ENCODE measurements at regions not wholly inside any gene's neighbourhood (a gene's known extent, or its start where the extent isn't known, plus 50 kb on each side); places are given as distances from the start of the nearest gene placed in this dataset.

DNA sequence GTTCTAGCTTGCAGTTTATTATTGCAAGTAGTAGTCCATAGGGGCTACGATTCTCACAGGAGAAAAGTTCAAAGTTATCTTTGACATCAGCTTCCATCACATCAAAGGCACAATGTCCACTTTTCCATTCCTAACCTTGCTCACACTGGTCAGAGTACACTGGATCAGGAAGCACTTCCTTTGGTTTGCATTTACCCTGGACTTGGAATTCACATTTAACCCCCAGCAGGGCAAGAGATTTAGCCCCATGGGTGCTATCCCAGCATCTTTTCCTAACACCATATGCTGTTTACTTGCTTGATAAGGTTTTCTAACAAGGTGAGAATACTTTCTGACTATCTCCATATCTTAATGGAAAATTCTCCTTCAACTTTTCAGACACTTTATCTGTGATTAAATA lies 55.6 kb upstream of the ASTN2 start:
- no peaks in the 10 kb centered on the region for H3K27me3 ChIP-seq
- intact Hi-C loops (cut with DNase I): no loop called here
- no peak for DNase-seq (ENCODE audit: extremely low spot score in 2 of 2)
- TF ChIP-seq, protein P1, sequence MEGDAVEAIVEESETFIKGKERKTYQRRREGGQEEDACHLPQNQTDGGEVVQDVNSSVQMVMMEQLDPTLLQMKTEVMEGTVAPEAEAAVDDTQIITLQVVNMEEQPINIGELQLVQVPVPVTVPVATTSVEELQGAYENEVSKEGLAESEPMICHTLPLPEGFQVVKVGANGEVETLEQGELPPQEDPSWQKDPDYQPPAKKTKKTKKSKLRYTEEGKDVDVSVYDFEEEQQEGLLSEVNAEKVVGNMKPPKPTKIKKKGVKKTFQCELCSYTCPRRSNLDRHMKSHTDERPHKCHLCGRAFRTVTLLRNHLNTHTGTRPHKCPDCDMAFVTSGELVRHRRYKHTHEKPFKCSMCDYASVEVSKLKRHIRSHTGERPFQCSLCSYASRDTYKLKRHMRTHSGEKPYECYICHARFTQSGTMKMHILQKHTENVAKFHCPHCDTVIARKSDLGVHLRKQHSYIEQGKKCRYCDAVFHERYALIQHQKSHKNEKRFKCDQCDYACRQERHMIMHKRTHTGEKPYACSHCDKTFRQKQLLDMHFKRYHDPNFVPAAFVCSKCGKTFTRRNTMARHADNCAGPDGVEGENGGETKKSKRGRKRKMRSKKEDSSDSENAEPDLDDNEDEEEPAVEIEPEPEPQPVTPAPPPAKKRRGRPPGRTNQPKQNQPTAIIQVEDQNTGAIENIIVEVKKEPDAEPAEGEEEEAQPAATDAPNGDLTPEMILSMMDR (IDR thresholded peaks at IDR 0.05): no peak
- TF ChIP-seq POLR2AphosphoS5 (IDR thresholded peaks at IDR 0.05; ENCODE audit: insufficient read depth in 1 of 2, low read depth in 1 of 2) (no peak), POLR2A (IDR thresholded peaks at IDR 0.05) (no peak)
- H3K4me1 ChIP-seq: no peaks in the 10 kb centered on the region
- no peaks in the 10 kb centered on the region for H3K9me3 ChIP-seq
- H3K4me3 ChIP-seq: no peak overlapping the region
- no peak overlapping the region for H3K27ac ChIP-seq
- H3K36me3 ChIP-seq: no peaks in the 10 kb centered on the region

DNA sequence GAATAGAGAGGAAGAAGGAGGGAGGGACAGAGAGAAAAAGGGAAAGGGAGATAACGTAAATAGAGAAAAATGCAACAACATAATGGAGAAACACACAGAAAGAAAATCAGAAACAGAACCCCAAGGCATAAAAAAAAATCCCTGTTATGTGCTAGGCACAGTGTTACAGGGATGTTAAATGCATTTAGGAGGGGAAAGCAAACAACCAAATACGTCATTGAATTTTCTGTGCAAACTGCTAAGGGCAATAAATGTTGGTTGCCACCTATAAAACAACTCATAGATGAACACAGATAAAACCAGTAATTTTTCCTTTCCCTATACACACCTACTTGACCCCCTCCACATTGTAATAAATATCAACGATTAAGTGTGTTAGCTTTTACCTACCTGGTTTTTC lies 51.3 kb upstream of the ASTN2 start:
- H3K4me1 ChIP-seq: no peaks in the 10 kb centered on the region
- intact Hi-C loops (cut with DNase I): no loop called here
- no peak overlapping the region for H3K27ac ChIP-seq
- TF ChIP-seq, protein P1 (IDR thresholded peaks at IDR 0.05): no peak
- TF ChIP-seq POLR2A (IDR thresholded peaks at IDR 0.05) (no peak), POLR2AphosphoS5 (IDR thresholded peaks at IDR 0.05; ENCODE audit: insufficient read depth in 1 of 2, low read depth in 1 of 2) (no peak)
- H3K4me3 ChIP-seq: no peak overlapping the region
- no peaks in the 10 kb centered on the region for H3K27me3 ChIP-seq
- no peaks in the 10 kb centered on the region for H3K36me3 ChIP-seq
- DNase-seq (ENCODE audit: extremely low spot score in 2 of 2): no peak
- no peaks in the 10 kb centered on the region for H3K9me3 ChIP-seq

DNA sequence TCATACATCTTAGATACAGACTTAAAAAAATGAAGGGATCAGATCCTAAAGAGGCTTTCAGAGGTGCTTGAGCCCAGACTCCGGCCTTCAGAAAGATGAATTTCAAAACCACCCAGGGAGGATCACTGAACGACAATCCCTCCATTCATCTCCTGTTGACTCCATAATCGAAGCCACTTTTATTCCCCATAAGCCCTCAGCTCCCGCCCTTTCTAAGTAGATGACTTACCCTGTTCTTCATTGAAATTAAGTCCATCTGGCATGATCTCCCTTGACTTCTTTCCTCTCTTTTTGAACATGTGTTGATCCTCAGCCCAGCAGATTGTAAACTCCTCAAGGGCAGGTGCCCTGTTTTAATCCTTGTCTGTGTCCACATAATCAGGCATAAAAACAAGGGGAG lies 50.8 kb upstream of the ASTN2 start:
- H3K4me1 ChIP-seq: no peaks in the 10 kb centered on the region
- H3K27me3 ChIP-seq: no peaks in the 10 kb centered on the region
- intact Hi-C loops (cut with DNase I): no loop called here
- H3K27ac ChIP-seq: no peak overlapping the region
- no peaks in the 10 kb centered on the region for H3K9me3 ChIP-seq
- no peak for DNase-seq (ENCODE audit: extremely low spot score in 2 of 2)
- no peaks in the 10 kb centered on the region for H3K36me3 ChIP-seq
- TF ChIP-seq, protein P1 (IDR thresholded peaks at IDR 0.05): no peak
- TF ChIP-seq POLR2AphosphoS5 (IDR thresholded peaks at IDR 0.05; ENCODE audit: insufficient read depth in 1 of 2, low read depth in 1 of 2) (no peak), POLR2A (IDR thresholded peaks at IDR 0.05) (no peak)
- no peak overlapping the region for H3K4me3 ChIP-seq

DNA sequence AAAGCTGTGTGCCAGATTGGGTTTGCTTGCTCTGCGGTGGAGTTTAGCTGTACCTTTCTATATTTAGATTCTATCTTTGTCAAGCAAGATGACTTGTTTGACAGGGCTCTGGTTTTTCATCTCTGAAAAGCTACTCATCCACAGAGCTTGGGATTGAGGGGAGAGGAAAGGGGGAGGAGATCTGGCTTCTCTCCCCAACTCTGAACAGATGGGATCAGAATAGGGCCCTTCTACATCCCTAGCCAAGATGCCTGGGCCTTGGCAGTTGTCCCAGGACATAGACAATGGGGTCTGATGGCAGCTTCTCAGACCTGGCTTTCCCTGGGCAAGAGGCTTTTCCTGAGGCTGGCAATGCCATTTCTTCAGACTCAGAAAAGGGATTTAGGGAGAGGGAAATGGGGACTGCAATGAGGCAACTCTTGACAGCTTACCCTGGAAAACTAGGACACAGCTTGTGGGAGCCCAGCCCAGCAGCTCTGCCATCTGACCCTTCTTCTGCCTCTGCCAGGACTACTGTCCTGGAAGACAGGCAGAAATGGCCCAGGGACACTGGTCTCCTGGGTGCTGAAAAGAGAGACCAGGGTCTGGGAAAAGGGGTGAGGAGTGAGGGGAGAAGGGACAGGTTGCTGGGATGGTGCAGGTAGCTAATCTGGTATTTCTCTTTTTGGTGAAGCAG lies 50.2 kb upstream of the ASTN2 start:
- H3K27me3 ChIP-seq: no peaks in the 10 kb centered on the region
- H3K36me3 ChIP-seq: no peaks in the 10 kb centered on the region
- no peak overlapping the region for H3K4me3 ChIP-seq
- TF ChIP-seq, protein P1 (IDR thresholded peaks at IDR 0.05): no peak
- TF ChIP-seq POLR2A (IDR thresholded peaks at IDR 0.05): no peak
- no peak for TF ChIP-seq POLR2AphosphoS5 (IDR thresholded peaks at IDR 0.05; ENCODE audit: insufficient read depth in 1 of 2, low read depth in 1 of 2)
- H3K4me1 ChIP-seq: no peaks in the 10 kb centered on the region
- no peak for DNase-seq (ENCODE audit: extremely low spot score in 2 of 2)
- intact Hi-C loops (cut with DNase I): no loop called here
- no peaks in the 10 kb centered on the region for H3K9me3 ChIP-seq
- H3K27ac ChIP-seq: no peak overlapping the region
